Activated naive CD4-positive, alpha-beta T cell treated with anti-CD3 and anti-CD28 coated beads, Interleukin-2, amount 50 U/mL, for 72 hours (primary cell): ENCODE measurements at regions not wholly inside any gene's neighbourhood (a gene's known extent, or its start where the extent isn't known, plus 50 kb on each side); places are given as distances from the start of the nearest gene placed in this dataset.
"Not testable (repeated sequence)": the region's sequence is repeated elsewhere in the genome, so short reads cannot be mapped to it uniquely, and the experiment has no call there.

Source experiments
- ATAC-seq, 2 donors: fragments of 150-1000 bp; cut with Tn5 transposase; 2 replicates each; pipeline ENCODE4 v1.10.0; 2021; ENCODE audit warnings: mild to moderate bottlenecking in 2 of 2, moderate library complexity in 2 of 2
- DNase-seq, 2 donors: peaks; one replicate each; pipeline ENCODE4 v3.0.0; 2021 to 2022; ENCODE audit warnings: low spot score in 2 of 2
- H3K27ac Mint-ChIP-seq, 2 donors: one replicate each; pipeline ENCODE4 v1.8.0; 2022; ENCODE audit warnings: mild to moderate bottlenecking in 2 of 2, mixed read lengths in 2 of 2
- H3K36me3 Mint-ChIP-seq, 2 donors: one replicate each; pipeline ENCODE4 v1.8.0; 2022; ENCODE audit warnings: mixed read lengths in 2 of 2
- H3K9me3 Mint-ChIP-seq, 2 donors: one replicate each; pipeline ENCODE4 v1.8.0; 2022; ENCODE audit warnings: mixed read lengths in 2 of 2

GRCh38 chr10:35776557-35776956, 134.5 kb upstream of the FZD8 start:
- H3K36me3 Mint-ChIP-seq, H3K27ac Mint-ChIP-seq, H3K9me3 Mint-ChIP-seq, DNase-seq, ATAC-seq: not testable (repeated sequence)

- Mint-ChIP-seq H3K9me3 (peaks cover 8% of the 10 kb centered on the region in 2 donors), H3K27ac (no peak overlapping the region), H3K36me3 (peaks cover 0 to 6% of the 10 kb centered on the region in 2 donors)
- ATAC-seq (no peak), DNase-seq (no peak)
Measured at GRCh38 chr10:35774109-35774508, 132.0 kb upstream of the FZD8 start.

GRCh38 chr10:35770817-35771355, 128.8 kb upstream of the FZD8 start:
- Mint-ChIP-seq H3K9me3 (peaks cover 8% of the 10 kb centered on the region in 2 donors), H3K27ac (no peak overlapping the region), H3K36me3 (peaks cover 0 to 6% of the 10 kb centered on the region in 2 donors)
- DNase-seq = no peak
- no peak for ATAC-seq

- DNase-seq = no peak
- Mint-ChIP-seq H3K27ac (no peak overlapping the region), H3K9me3 (peaks cover 8% of the 10 kb centered on the region in 2 donors), H3K36me3 (peaks cover 0 to 6% of the 10 kb centered on the region in 2 donors)
- ATAC-seq = no peak
Measured at GRCh38 chr10:35769795-35770194, 127.7 kb upstream of the FZD8 start.

- ATAC-seq (no peak), DNase-seq (no peak)
- no peak overlapping the region for H3K27ac Mint-ChIP-seq
- peaks cover 5 to 6% of the 10 kb centered on the region in 2 donors for H3K9me3 Mint-ChIP-seq
- H3K36me3 Mint-ChIP-seq = peaks cover 0 to 6% of the 10 kb centered on the region in 2 donors
Measured at GRCh38 chr10:35768731-35769130, 126.6 kb upstream of the FZD8 start.

- DNase-seq = no peak
- no peak for ATAC-seq
- no peak overlapping the region for H3K27ac Mint-ChIP-seq
- H3K9me3 Mint-ChIP-seq = no peaks in the 10 kb centered on the region
- no peaks in the 10 kb centered on the region for H3K36me3 Mint-ChIP-seq
Measured at GRCh38 chr10:35768011-35768410, 125.9 kb upstream of the FZD8 start.

GRCh38 chr10:35765996-35766395, 123.9 kb upstream of the FZD8 start:
- no peaks in the 10 kb centered on the region for H3K9me3 Mint-ChIP-seq
- no peaks in the 10 kb centered on the region for H3K36me3 Mint-ChIP-seq
- no peak for DNase-seq

GRCh38 chr10:35765066-35765527, 123.0 kb upstream of the FZD8 start:
- no peaks in the 10 kb centered on the region for H3K9me3 Mint-ChIP-seq
- DNase-seq (no peak), ATAC-seq (no peak)
- no peaks in the 10 kb centered on the region for H3K36me3 Mint-ChIP-seq
- H3K27ac Mint-ChIP-seq = no peak overlapping the region

More at GRCh38 chr10:35765996-35766395, 123.9 kb upstream of the FZD8 start:
- no peak for ATAC-seq
- H3K27ac Mint-ChIP-seq = no peak overlapping the region

- peaks cover 0 to 9% of the 10 kb centered on the region in 2 donors for H3K9me3 Mint-ChIP-seq
- no peak for DNase-seq
- no peak for ATAC-seq
- H3K36me3 Mint-ChIP-seq = peaks cover 0 to 5% of the 10 kb centered on the region in 2 donors
- H3K27ac Mint-ChIP-seq = no peak overlapping the region
Measured at GRCh38 chr10:35762311-35763030, 120.4 kb upstream of the FZD8 start.

- H3K36me3 Mint-ChIP-seq = peaks cover 0 to 5% of the 10 kb centered on the region in 2 donors
- no peak overlapping the region for H3K27ac Mint-ChIP-seq
- ATAC-seq = no peak
- DNase-seq = no peak
- H3K9me3 Mint-ChIP-seq = peaks cover 0 to 9% of the 10 kb centered on the region in 2 donors
Measured at GRCh38 chr10:35758076-35758475, 116.0 kb upstream of the FZD8 start.

- Mint-ChIP-seq H3K36me3 (peaks cover 0 to 5% of the 10 kb centered on the region in 2 donors), H3K27ac (no peak overlapping the region), H3K9me3 (peaks cover 0 to 9% of the 10 kb centered on the region in 2 donors)
- no peak for ATAC-seq
- no peak for DNase-seq
Measured at GRCh38 chr10:35754519-35754918, 112.4 kb upstream of the FZD8 start.

GRCh38 chr10:35752469-35753461, 110.7 kb upstream of the FZD8 start:
- no peak for ATAC-seq
- Mint-ChIP-seq H3K27ac (peak overlapping the region in 1 of 2 donors; percentile 29), H3K36me3 (no peaks in the 10 kb centered on the region), H3K9me3 (no peaks in the 10 kb centered on the region)
- DNase-seq = no peak

GRCh38 chr10:35751347-35751746, 109.3 kb upstream of the FZD8 start:
- H3K9me3 Mint-ChIP-seq = no peaks in the 10 kb centered on the region

GRCh38 chr10:35749230-35749629, 107.1 kb upstream of the FZD8 start:
- Mint-ChIP-seq H3K36me3 (no peaks in the 10 kb centered on the region), H3K9me3 (no peaks in the 10 kb centered on the region), H3K27ac (no peak overlapping the region)
- DNase-seq = no peak
- ATAC-seq = no peak

More at GRCh38 chr10:35751347-35751746, 109.3 kb upstream of the FZD8 start:
- H3K36me3 Mint-ChIP-seq = no peaks in the 10 kb centered on the region
- no peak for DNase-seq
- no peak overlapping the region for H3K27ac Mint-ChIP-seq
- ATAC-seq = no peak

GRCh38 chr10:35745617-35746403, 103.7 kb upstream of the FZD8 start:
- Mint-ChIP-seq H3K27ac (no peak overlapping the region), H3K9me3 (no peaks in the 10 kb centered on the region), H3K36me3 (no peaks in the 10 kb centered on the region)
- no peak for DNase-seq
- ATAC-seq = no peak

GRCh38 chr10:35743851-35744250, 101.8 kb upstream of the FZD8 start:
- no peak for DNase-seq
- H3K9me3 Mint-ChIP-seq = peaks cover 0 to 3% of the 10 kb centered on the region in 2 donors
- no peak overlapping the region for H3K27ac Mint-ChIP-seq

More at GRCh38 chr10:35743851-35744250, 101.8 kb upstream of the FZD8 start:
- no peaks in the 10 kb centered on the region for H3K36me3 Mint-ChIP-seq
- ATAC-seq = no peak
